Natural killer cell treated with Interleukin-12 subunit alpha and Interleukin-12 subunit beta and Interleukin-15 and Interleukin-18, amount 100 ng/mL, for 72 hours (primary cell): ENCODE measurements at regions not wholly inside any gene's neighbourhood (a gene's known extent, or its start where the extent isn't known, plus 50 kb on each side); places are given as distances from the start of the nearest gene placed in this dataset.
A peak's percentile ranks its signal among the peaks of the same experiment; 100 is the strongest.

Experiments
- ATAC-seq, 2 donors: fragments of 150-1000 bp; cut with Tn5 transposase in 1 of 2; sonication (Bioruptor Pico), chemical (Tn5 transposase) in 1 of 2; 2 replicates each; pipeline ENCODE4 v1.10.0; 2021
- DNase-seq: peaks from one replicate; pipeline ENCODE4 v3.0.0; 2022; ENCODE audit warnings: low spot score
- H3K27ac Mint-ChIP-seq, 2 donors: 1 replicate in 1 of 2; 2 replicates in 1 of 2; pipeline ENCODE4 v1.8.0; 2022; ENCODE audit warnings: mixed read lengths in 2 of 2, mild to moderate bottlenecking in 1 of 2, moderate library complexity in 1 of 2
- H3K27me3 Mint-ChIP-seq, 2 donors: 1 replicate in 1 of 2; 2 replicates in 1 of 2; pipeline ENCODE4 v1.8.0; 2022; ENCODE audit warnings: mixed read lengths in 2 of 2
- H3K36me3 Mint-ChIP-seq: one replicate; pipeline ENCODE4 v1.8.0; 2022; ENCODE audit warnings: mixed read lengths
- H3K4me1 Mint-ChIP-seq, 2 donors: 1 replicate in 1 of 2; 2 replicates in 1 of 2; pipeline ENCODE4 v1.8.0; 2022; ENCODE audit warnings: low read depth in 2 of 2, mixed read lengths in 2 of 2, mild to moderate bottlenecking in 1 of 2
- H3K4me3 Mint-ChIP-seq: one replicate; pipeline ENCODE4 v1.8.0; 2022; ENCODE audit warnings: mixed read lengths
- H3K9me3 Mint-ChIP-seq: 2 replicates; pipeline ENCODE4 v1.8.0; 2022; ENCODE audit warnings: mixed read lengths

- H3K36me3 Mint-ChIP-seq, result peaks cover 5% of the 10 kb centered on the region
Observed at GRCh38 chr15:38671675-38672254, 107.2 kb upstream of the RASGRP1 start.

GRCh38 chr15:38672273-38672672 is 107.7 kb upstream of the RASGRP1 start:
- Mint-ChIP-seq H3K36me3 (no peaks in the 10 kb centered on the region), H3K27ac (peak overlapping the region; percentile 92 to 100), H3K27me3 (no peaks in the 10 kb centered on the region), H3K4me1 (peaks cover 62 to 65% of the 10 kb centered on the region in 2 donors), H3K4me3 (peak overlapping the region; percentile 75), H3K9me3 (no peaks in the 10 kb centered on the region)
- ATAC-seq (no peak), DNase-seq (no peak)

More at GRCh38 chr15:38671675-38672254, 107.2 kb upstream of the RASGRP1 start:
- H3K4me1 Mint-ChIP-seq, result peaks cover 65 to 69% of the 10 kb centered on the region in 2 donors
- peak; percentile 80 for DNase-seq
- ATAC-seq, result peak; percentile 74 to 82
- H3K27ac Mint-ChIP-seq, result peak overlapping the region; percentile 92 to 100
- no peaks in the 10 kb centered on the region for H3K9me3 Mint-ChIP-seq
- H3K4me3 Mint-ChIP-seq, result peak overlapping the region; percentile 75
- no peaks in the 10 kb centered on the region for H3K27me3 Mint-ChIP-seq

GRCh38 chr15:38672814-38673670 is 108.4 kb upstream of the RASGRP1 start:
- peaks cover 5% of the 10 kb centered on the region for H3K9me3 Mint-ChIP-seq
- H3K4me1 Mint-ChIP-seq, result peaks cover 61 to 65% of the 10 kb centered on the region in 2 donors
- ATAC-seq, result no peak

GRCh38 chr15:38674448-38674847 is 109.8 kb upstream of the RASGRP1 start:
- DNase-seq (no peak), ATAC-seq (no peak)
- Mint-ChIP-seq H3K27me3 (no peaks in the 10 kb centered on the region), H3K36me3 (peaks cover 8% of the 10 kb centered on the region), H3K4me1 (peaks cover 63 to 65% of the 10 kb centered on the region in 2 donors), H3K9me3 (peaks cover 5% of the 10 kb centered on the region), H3K4me3 (peak overlapping the region; percentile 16), H3K27ac (peak overlapping the region; percentile 63 to 100)

More at GRCh38 chr15:38672814-38673670, 108.4 kb upstream of the RASGRP1 start:
- DNase-seq, result no peak
- Mint-ChIP-seq H3K4me3 (peak overlapping the region; percentile 65), H3K27me3 (no peaks in the 10 kb centered on the region), H3K36me3 (peaks cover 7% of the 10 kb centered on the region), H3K27ac (peak overlapping the region; percentile 92 to 100)

- DNase-seq (no peak), ATAC-seq (no peak)
- peak overlapping the region in 1 of 2 donors; percentile 36 for H3K27ac Mint-ChIP-seq
- H3K9me3 Mint-ChIP-seq, result peaks cover 8% of the 10 kb centered on the region
- peaks cover 42 to 47% of the 10 kb centered on the region in 2 donors for H3K4me1 Mint-ChIP-seq
- H3K27me3 Mint-ChIP-seq, result no peaks in the 10 kb centered on the region
- H3K36me3 Mint-ChIP-seq, result peaks cover 8% of the 10 kb centered on the region
- H3K4me3 Mint-ChIP-seq, result no peak overlapping the region
Observed at GRCh38 chr15:38678281-38678680, 113.7 kb upstream of the RASGRP1 start.

- ATAC-seq (peak in 1 of 2 donors; percentile 22), DNase-seq (no peak)
- peaks cover 8% of the 10 kb centered on the region for H3K36me3 Mint-ChIP-seq
- H3K4me1 Mint-ChIP-seq, result peaks cover 55 to 62% of the 10 kb centered on the region in 2 donors
- no peaks in the 10 kb centered on the region for H3K27me3 Mint-ChIP-seq
- H3K4me3 Mint-ChIP-seq, result no peak overlapping the region
- H3K27ac Mint-ChIP-seq, result peak overlapping the region; percentile 24 to 96
- peaks cover 8% of the 10 kb centered on the region for H3K9me3 Mint-ChIP-seq
Observed at GRCh38 chr15:38680775-38681174, 116.2 kb upstream of the RASGRP1 start.

- no peak for DNase-seq
- Mint-ChIP-seq H3K27ac (peak overlapping the region; percentile 91 to 96), H3K4me3 (no peak overlapping the region), H3K27me3 (no peaks in the 10 kb centered on the region), H3K9me3 (peaks cover 8% of the 10 kb centered on the region), H3K36me3 (peaks cover 8% of the 10 kb centered on the region), H3K4me1 (peaks cover 63 to 72% of the 10 kb centered on the region in 2 donors)
- no peak for ATAC-seq
Observed at GRCh38 chr15:38682363-38682762, 117.7 kb upstream of the RASGRP1 start.

- DNase-seq (no peak), ATAC-seq (no peak)
- H3K9me3 Mint-ChIP-seq, result peaks cover 4% of the 10 kb centered on the region
- peaks cover 63 to 72% of the 10 kb centered on the region in 2 donors for H3K4me1 Mint-ChIP-seq
- peaks cover 3% of the 10 kb centered on the region for H3K36me3 Mint-ChIP-seq
- H3K27ac Mint-ChIP-seq, result peak overlapping the region; percentile 91 to 96
- no peaks in the 10 kb centered on the region for H3K27me3 Mint-ChIP-seq
- H3K4me3 Mint-ChIP-seq, result no peak overlapping the region
Observed at GRCh38 chr15:38682861-38683260, 118.2 kb upstream of the RASGRP1 start.

GRCh38 chr15:38683382-38684242 is 119.0 kb upstream of the RASGRP1 start:
- Mint-ChIP-seq H3K27me3 (no peaks in the 10 kb centered on the region), H3K27ac (peak overlapping the region; percentile 91 to 96), H3K36me3 (no peaks in the 10 kb centered on the region), H3K4me1 (peaks cover 65 to 76% of the 10 kb centered on the region in 2 donors), H3K4me3 (peak overlapping the region; percentile 58), H3K9me3 (peaks cover 3% of the 10 kb centered on the region)
- ATAC-seq (peak; percentile 85 to 91), DNase-seq (peak; percentile 81)

GRCh38 chr15:38684440-38685010 is 119.9 kb upstream of the RASGRP1 start:
- DNase-seq (no peak), ATAC-seq (peak in 1 of 2 donors; percentile 16)
- Mint-ChIP-seq H3K27ac (peak overlapping the region; percentile 91 to 96), H3K4me1 (peaks cover 69 to 79% of the 10 kb centered on the region in 2 donors), H3K36me3 (no peaks in the 10 kb centered on the region), H3K4me3 (peak overlapping the region; percentile 58), H3K9me3 (peaks cover 3% of the 10 kb centered on the region), H3K27me3 (no peaks in the 10 kb centered on the region)

GRCh38 chr15:38685686-38686339 is 121.2 kb upstream of the RASGRP1 start:
- H3K4me1 Mint-ChIP-seq, result peaks cover 75 to 83% of the 10 kb centered on the region in 2 donors
- peaks cover 3% of the 10 kb centered on the region for H3K9me3 Mint-ChIP-seq
- ATAC-seq (no peak), DNase-seq (no peak)
- H3K36me3 Mint-ChIP-seq, result no peaks in the 10 kb centered on the region
- H3K27ac Mint-ChIP-seq, result peak overlapping the region; percentile 91 to 96
- no peaks in the 10 kb centered on the region for H3K27me3 Mint-ChIP-seq
- H3K4me3 Mint-ChIP-seq, result peak overlapping the region; percentile 72

GRCh38 chr15:38687340-38687739 is 122.7 kb upstream of the RASGRP1 start:
- Mint-ChIP-seq H3K4me3 (peak overlapping the region; percentile 30), H3K27me3 (no peaks in the 10 kb centered on the region), H3K36me3 (no peaks in the 10 kb centered on the region), H3K4me1 (peaks cover 79 to 87% of the 10 kb centered on the region in 2 donors), H3K27ac (peak overlapping the region; percentile 91 to 96), H3K9me3 (no peaks in the 10 kb centered on the region)
- no peak for ATAC-seq
- DNase-seq, result no peak
